ENCODE measurements at regions not wholly inside any gene's neighbourhood (a gene's known extent, or its start where the extent isn't known, plus 50 kb on each side); places are given as distances from the start of the nearest gene placed in this dataset.

- peak overlapping the region; percentile 37 for H3K4ac ChIP-seq (ENCODE audit: low read length)
- no peak overlapping the region for H3K27ac ChIP-seq (replicated peaks; ENCODE audit: low read length)
- H3K27me3 ChIP-seq (ENCODE audit: control insufficient read depth in 3 of 3, insufficient read depth in 3 of 3, low read depth in 1 of 3, low read length in 3 of 3), result no peaks in the 10 kb centered on the region
- no peak overlapping the region for H2AK5ac ChIP-seq (ENCODE audit: low read depth, low read length)
- H2BK15ac ChIP-seq (ENCODE audit: low read length), result no peak overlapping the region
- no peak overlapping the region for H3K9ac ChIP-seq (ENCODE audit: low read depth, low read length, poor library complexity)
- H2BK120ac ChIP-seq (ENCODE audit: low read depth, low read length), result no peak overlapping the region
- DNase-seq (ENCODE audit: low spot score), result no peak
- no peak overlapping the region for H3K23ac ChIP-seq (ENCODE audit: low read depth, low read length, poor library complexity)
- no peak overlapping the region for H4K8ac ChIP-seq (ENCODE audit: low read depth, low read length)
- H3K79me1 ChIP-seq (ENCODE audit: low read depth, low read length), result no peaks in the 10 kb centered on the region
- peak overlapping the region; percentile 29 for H3K18ac ChIP-seq (ENCODE audit: low read length)
- no peak overlapping the region for H3K14ac ChIP-seq (ENCODE audit: low read length)
- no peak overlapping the region for H2AFZ ChIP-seq (ENCODE audit: low read length)
- H4K91ac ChIP-seq (ENCODE audit: low read depth, low read length, poor library complexity), result no peak overlapping the region
- no peak overlapping the region for H3K4me3 ChIP-seq (ENCODE audit: low read length in 2 of 2)
- H2BK5ac ChIP-seq (ENCODE audit: low read length), result no peak overlapping the region
- H3K4me2 ChIP-seq (ENCODE audit: insufficient read depth, low read length, poor library complexity, severe bottlenecking), result no peak overlapping the region
- H3K9me3 ChIP-seq (replicated peaks in 1 of 2; ENCODE audit: control insufficient read depth in 2 of 2, insufficient read depth in 1 of 2, low read depth in 1 of 2, low read length in 2 of 2), result no peaks in the 10 kb centered on the region
- no CpG with 5 or more reads among the region's 23 CpGs for WGBS, 2 donors (ENCODE audit: extremely low coverage in 2 of 2, insufficient read length in 2 of 2, insufficient replicate concordance in 1 of 2)
- H3K4me1 ChIP-seq (ENCODE audit: control insufficient read depth in 2 of 2, insufficient read depth in 1 of 2, low read depth in 1 of 2, low read length in 2 of 2), result peaks cover 0 to 2% of the 10 kb centered on the region in 2 donors
- no peaks in the 10 kb centered on the region for H3K36me3 ChIP-seq (replicated peaks in 1 of 2; ENCODE audit: control insufficient read depth in 2 of 2, insufficient read depth in 2 of 2, low read length in 2 of 2)
- no peak overlapping the region for H2BK12ac ChIP-seq (ENCODE audit: low read length)
Observed at GRCh38 chr2:5325523-5325922, 366.7 kb upstream of the SOX11 start.

GRCh38 chr2:5328826-5329225 lies 363.4 kb upstream of the SOX11 start:
- Histone ChIP-seq H3K4me2 (ENCODE audit: insufficient read depth, low read length, poor library complexity, severe bottlenecking) (no peak overlapping the region), H4K8ac (ENCODE audit: low read depth, low read length) (no peak overlapping the region), H2BK15ac (ENCODE audit: low read length) (no peak overlapping the region), H2BK5ac (ENCODE audit: low read length) (no peak overlapping the region), H2BK120ac (ENCODE audit: low read depth, low read length) (no peak overlapping the region), H4K91ac (ENCODE audit: low read depth, low read length, poor library complexity) (no peak overlapping the region), H3K27ac (replicated peaks; ENCODE audit: low read length) (no peak overlapping the region), H3K4me1 (ENCODE audit: control insufficient read depth in 2 of 2, insufficient read depth in 1 of 2, low read depth in 1 of 2, low read length in 2 of 2) (no peaks in the 10 kb centered on the region), H3K4ac (ENCODE audit: low read length) (no peak overlapping the region), H2BK12ac (ENCODE audit: low read length) (peak overlapping the region; percentile 76), H3K79me1 (ENCODE audit: low read depth, low read length) (no peaks in the 10 kb centered on the region), H3K4me3 (ENCODE audit: low read length in 2 of 2) (no peak overlapping the region), H3K9me3 (replicated peaks in 1 of 2; ENCODE audit: control insufficient read depth in 2 of 2, insufficient read depth in 1 of 2, low read depth in 1 of 2, low read length in 2 of 2) (no peaks in the 10 kb centered on the region), H3K9ac (ENCODE audit: low read depth, low read length, poor library complexity) (no peak overlapping the region), H3K18ac (ENCODE audit: low read length) (no peak overlapping the region), H3K14ac (ENCODE audit: low read length) (no peak overlapping the region), H2AFZ (ENCODE audit: low read length) (no peak overlapping the region), H3K27me3 (ENCODE audit: control insufficient read depth in 3 of 3, insufficient read depth in 3 of 3, low read depth in 1 of 3, low read length in 3 of 3) (no peaks in the 10 kb centered on the region), H2AK5ac (ENCODE audit: low read depth, low read length) (no peak overlapping the region), H3K36me3 (replicated peaks in 1 of 2; ENCODE audit: control insufficient read depth in 2 of 2, insufficient read depth in 2 of 2, low read length in 2 of 2) (no peaks in the 10 kb centered on the region), H3K23ac (ENCODE audit: low read depth, low read length, poor library complexity) (peak overlapping the region; percentile 28)
- WGBS, 2 donors (ENCODE audit: extremely low coverage in 2 of 2, insufficient read length in 2 of 2, insufficient replicate concordance in 1 of 2), result no CpG with 5 or more reads among the region's 5 CpGs
- DNase-seq (ENCODE audit: low spot score), result no peak

- H3K9ac ChIP-seq (ENCODE audit: low read depth, low read length, poor library complexity), result no peak overlapping the region
- H3K27me3 ChIP-seq (ENCODE audit: control insufficient read depth in 3 of 3, insufficient read depth in 3 of 3, low read depth in 1 of 3, low read length in 3 of 3), result no peaks in the 10 kb centered on the region
- no peak overlapping the region for H4K8ac ChIP-seq (ENCODE audit: low read depth, low read length)
- no peak overlapping the region for H3K4ac ChIP-seq (ENCODE audit: low read length)
- no peak overlapping the region for H2BK5ac ChIP-seq (ENCODE audit: low read length)
- H3K9me3 ChIP-seq (replicated peaks in 1 of 2; ENCODE audit: control insufficient read depth in 2 of 2, insufficient read depth in 1 of 2, low read depth in 1 of 2, low read length in 2 of 2), result no peaks in the 10 kb centered on the region
- H3K18ac ChIP-seq (ENCODE audit: low read length), result no peak overlapping the region
- no peak overlapping the region for H2AK5ac ChIP-seq (ENCODE audit: low read depth, low read length)
- H3K4me3 ChIP-seq (ENCODE audit: low read length in 2 of 2), result no peak overlapping the region
- no peaks in the 10 kb centered on the region for H3K4me1 ChIP-seq (ENCODE audit: control insufficient read depth in 2 of 2, insufficient read depth in 1 of 2, low read depth in 1 of 2, low read length in 2 of 2)
- no peak for DNase-seq (ENCODE audit: low spot score)
- H2BK120ac ChIP-seq (ENCODE audit: low read depth, low read length), result no peak overlapping the region
- no peak overlapping the region for H3K4me2 ChIP-seq (ENCODE audit: insufficient read depth, low read length, poor library complexity, severe bottlenecking)
- no peak overlapping the region for H4K91ac ChIP-seq (ENCODE audit: low read depth, low read length, poor library complexity)
- H2AFZ ChIP-seq (ENCODE audit: low read length), result no peak overlapping the region
- H2BK12ac ChIP-seq (ENCODE audit: low read length), result no peak overlapping the region
- no peak overlapping the region for H3K27ac ChIP-seq (replicated peaks; ENCODE audit: low read length)
- H3K79me1 ChIP-seq (ENCODE audit: low read depth, low read length), result no peaks in the 10 kb centered on the region
- no CpG with 5 or more reads among the region's 3 CpGs for WGBS, 2 donors (ENCODE audit: extremely low coverage in 2 of 2, insufficient read length in 2 of 2, insufficient replicate concordance in 1 of 2)
- H3K14ac ChIP-seq (ENCODE audit: low read length), result no peak overlapping the region
- no peak overlapping the region for H2BK15ac ChIP-seq (ENCODE audit: low read length)
- H3K36me3 ChIP-seq (replicated peaks in 1 of 2; ENCODE audit: control insufficient read depth in 2 of 2, insufficient read depth in 2 of 2, low read length in 2 of 2), result no peaks in the 10 kb centered on the region
- no peak overlapping the region for H3K23ac ChIP-seq (ENCODE audit: low read depth, low read length, poor library complexity)
Observed at GRCh38 chr2:5329763-5330162, 362.4 kb upstream of the SOX11 start.

GRCh38 chr2:5330961-5331360 lies 361.2 kb upstream of the SOX11 start:
- Histone ChIP-seq H3K4ac (ENCODE audit: low read length) (no peak overlapping the region), H3K4me3 (ENCODE audit: low read length in 2 of 2) (no peak overlapping the region), H3K23ac (ENCODE audit: low read depth, low read length, poor library complexity) (no peak overlapping the region), H3K18ac (ENCODE audit: low read length) (no peak overlapping the region), H2BK5ac (ENCODE audit: low read length) (no peak overlapping the region), H3K27ac (replicated peaks; ENCODE audit: low read length) (no peak overlapping the region), H2AK5ac (ENCODE audit: low read depth, low read length) (no peak overlapping the region), H3K4me1 (ENCODE audit: control insufficient read depth in 2 of 2, insufficient read depth in 1 of 2, low read depth in 1 of 2, low read length in 2 of 2) (no peaks in the 10 kb centered on the region), H3K79me1 (ENCODE audit: low read depth, low read length) (no peaks in the 10 kb centered on the region), H2BK12ac (ENCODE audit: low read length) (no peak overlapping the region), H3K27me3 (ENCODE audit: control insufficient read depth in 3 of 3, insufficient read depth in 3 of 3, low read depth in 1 of 3, low read length in 3 of 3) (no peaks in the 10 kb centered on the region), H4K8ac (ENCODE audit: low read depth, low read length) (no peak overlapping the region), H4K91ac (ENCODE audit: low read depth, low read length, poor library complexity) (no peak overlapping the region), H2BK15ac (ENCODE audit: low read length) (no peak overlapping the region), H3K4me2 (ENCODE audit: insufficient read depth, low read length, poor library complexity, severe bottlenecking) (no peak overlapping the region), H3K9me3 (replicated peaks in 1 of 2; ENCODE audit: control insufficient read depth in 2 of 2, insufficient read depth in 1 of 2, low read depth in 1 of 2, low read length in 2 of 2) (no peaks in the 10 kb centered on the region), H3K14ac (ENCODE audit: low read length) (no peak overlapping the region), H3K36me3 (replicated peaks in 1 of 2; ENCODE audit: control insufficient read depth in 2 of 2, insufficient read depth in 2 of 2, low read length in 2 of 2) (no peaks in the 10 kb centered on the region), H3K9ac (ENCODE audit: low read depth, low read length, poor library complexity) (no peak overlapping the region), H2AFZ (ENCODE audit: low read length) (no peak overlapping the region), H2BK120ac (ENCODE audit: low read depth, low read length) (no peak overlapping the region)
- no CpG with 5 or more reads among the region's 1 CpG for WGBS, 2 donors (ENCODE audit: extremely low coverage in 2 of 2, insufficient read length in 2 of 2, insufficient replicate concordance in 1 of 2)
- no peak for DNase-seq (ENCODE audit: low spot score)
